ENCODE measurements at regions not wholly inside any gene's neighbourhood (a gene's known extent, or its start where the extent isn't known, plus 50 kb on each side); places are given as distances from the start of the nearest gene placed in this dataset.

- TF ChIP-seq EZH2 (IDR thresholded peaks at IDR 0.05; ENCODE audit: borderline replicate concordance, insufficient read depth, low read depth, low read length, poor library complexity, severe bottlenecking), result no peak
- no peak for TF ChIP-seq CTCF (IDR thresholded peaks at IDR 0.05)
Measured at GRCh38 chr4:108223313-108223712, 54.6 kb upstream of the LEF1 start.

All from B cell (primary cell).